Posterior vena cava (tissue), 2 donors: ENCODE measurements at regions not wholly inside any gene's neighbourhood (a gene's known extent, or its start where the extent isn't known, plus 50 kb on each side); places are given as distances from the start of the nearest gene placed in this dataset.

Experiments used
- DNase-seq: peaks from one replicate; pipeline ENCODE4 v3.0.0-alpha.2; 2020; ENCODE audit warnings: low spot score
- intact Hi-C, 2 donors: fragments of 100-400 bp; cut with DNase I; formaldehyde crosslinking; loops; one replicate each; pipeline versions ENCODE4 v1.14.1 to v1.14.2; 2022 to 2023
- donor health status: DM: yes; HTN: yes; CAD: no.
- donor health status: DM: yes; HTN: yes; CAD: no.

- DNase-seq = no peak
- intact Hi-C loops = no loop called here
Measured at GRCh38 chr2:176388861-176389260, 119.6 kb downstream of the MTX2 start.

GRCh38 chr2:176390276-176391147, 121.3 kb downstream of the MTX2 start:
- DNase-seq = no peak
- intact Hi-C loops = no loop called here

- intact Hi-C loops = no loop called here
- no peak for DNase-seq
Measured at GRCh38 chr2:176391148-176391419, 121.8 kb downstream of the MTX2 start.

GRCh38 chr2:176392249-176392648, 123.0 kb downstream of the MTX2 start:
- intact Hi-C loops = no loop called here
- DNase-seq = no peak

- intact Hi-C loops = no loop called here
- DNase-seq = no peak
Measured at GRCh38 chr2:176392744-176393414, 123.6 kb downstream of the MTX2 start.

- intact Hi-C loops = no loop called here
- DNase-seq = no peak
Measured at GRCh38 chr2:176395273-176395854, 126.1 kb downstream of the MTX2 start.

GRCh38 chr2:176398243-176399073, 129.2 kb downstream of the MTX2 start:
- no peak for DNase-seq
- intact Hi-C loops = no loop called here

- intact Hi-C loops = no loop called here
- DNase-seq = no peak
Measured at GRCh38 chr2:176399074-176399598, 129.9 kb downstream of the MTX2 start.

- no peak for DNase-seq
- intact Hi-C loops = no loop called here
Measured at GRCh38 chr2:176405477-176405876, 136.2 kb downstream of the MTX2 start.

- intact Hi-C loops = no loop called here
- no peak for DNase-seq
Measured at GRCh38 chr2:176407706-176408105, 138.5 kb downstream of the MTX2 start.

GRCh38 chr2:176409671-176410070, 140.4 kb downstream of the MTX2 start:
- intact Hi-C loops = no loop called here
- DNase-seq = no peak

- no peak for DNase-seq
- intact Hi-C loops = no loop called here
Measured at GRCh38 chr2:176412136-176412535, 142.9 kb downstream of the MTX2 start.

GRCh38 chr2:176413786-176414185, 144.5 kb downstream of the MTX2 start:
- intact Hi-C loops = no loop called here
- DNase-seq = no peak

GRCh38 chr2:176414641-176415040, 145.4 kb downstream of the MTX2 start:
- intact Hi-C loops = no loop called here
- DNase-seq = no peak

GRCh38 chr2:176415174-176415895, 146.1 kb downstream of the MTX2 start:
- intact Hi-C loops = no loop called here
- DNase-seq = no peak

GRCh38 chr2:176415937-176416499, 146.8 kb downstream of the MTX2 start:
- no peak for DNase-seq
- intact Hi-C loops = no loop called here

GRCh38 chr2:176418768-176419167, 149.5 kb downstream of the MTX2 start:
- DNase-seq = no peak
- intact Hi-C loops = no loop called here

GRCh38 chr2:176419591-176420071, 150.4 kb downstream of the MTX2 start:
- DNase-seq = no peak
- intact Hi-C loops = no loop called here
